Fibroblast of lung (primary cell): ENCODE measurements at regions not wholly inside any gene's neighbourhood (a gene's known extent, or its start where the extent isn't known, plus 50 kb on each side); places are given as distances from the start of the nearest gene placed in this dataset.

Source experiments
- CTCF ChIP-seq, 2 donors: IDR thresholded peaks in 1 of 2; conservative IDR thresholded peaks in 1 of 2; 1 replicate in 1 of 2; 2 replicates in 1 of 2; pipeline ENCODE4 v1.5.1; 2011 to 2012; ENCODE audit warnings: low read length in 2 of 2, control low read depth in 1 of 2, inconsistent platforms in 1 of 2, low read depth in 1 of 2, mild to moderate bottlenecking in 1 of 2
- EZH2 ChIP-seq: IDR thresholded peaks from 2 replicates; pipeline ENCODE4 v1.5.1; 2012; ENCODE audit warnings: low read length, control low read depth, mild to moderate bottlenecking; ENCODE audit errors: missing control alignments

GRCh38 chr14:37994846-37995372 is 212.8 kb upstream of the SSTR1 start:
- TF ChIP-seq CTCF (conservative IDR thresholded peaks at IDR 0.05 in 1 of 2, IDR thresholded peaks at IDR 0.05 in 1 of 2; ENCODE audit: low read depth in 1 of 2, low read length in 2 of 2) (no peak), EZH2 (no peak)
